SH-SY5Y (cell line): ENCODE measurements at regions not wholly inside any gene's neighbourhood (a gene's known extent, or its start where the extent isn't known, plus 50 kb on each side); places are given as distances from the start of the nearest gene placed in this dataset.

ENCODE experiments used
- GATA2 ChIP-seq: IDR thresholded peaks from 2 replicates; pipeline ENCODE4 v1.6.1; 2011; ENCODE audit warnings: mild to moderate bottlenecking, low read depth, low read length
- GATA3 ChIP-seq: IDR thresholded peaks from 2 replicates; pipeline ENCODE4 v1.6.1; 2011; ENCODE audit warnings: low read depth, mild to moderate bottlenecking, low read length, moderate library complexity

DNA sequence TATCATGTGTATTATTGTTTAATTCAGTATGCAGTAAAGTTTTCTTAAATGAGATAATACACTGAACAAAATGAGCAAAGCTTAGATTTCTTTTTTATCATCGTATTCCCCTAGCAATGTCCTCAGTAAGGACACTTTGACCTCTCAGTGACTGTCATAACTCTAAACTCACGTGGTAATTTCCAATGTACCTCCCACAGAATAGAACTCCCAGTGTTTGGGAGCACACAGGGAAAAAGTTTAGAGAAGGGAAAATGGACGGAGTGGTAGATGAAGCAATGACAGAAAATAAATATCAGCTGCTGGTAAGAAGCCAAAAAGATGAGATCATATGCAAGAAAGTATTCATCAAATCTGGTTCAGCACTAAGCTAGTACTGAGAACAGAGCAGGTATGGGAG is 758.6 kb upstream of the KCND2 start:
- TF ChIP-seq GATA2 (no peak), GATA3 (no peak)

DNA sequence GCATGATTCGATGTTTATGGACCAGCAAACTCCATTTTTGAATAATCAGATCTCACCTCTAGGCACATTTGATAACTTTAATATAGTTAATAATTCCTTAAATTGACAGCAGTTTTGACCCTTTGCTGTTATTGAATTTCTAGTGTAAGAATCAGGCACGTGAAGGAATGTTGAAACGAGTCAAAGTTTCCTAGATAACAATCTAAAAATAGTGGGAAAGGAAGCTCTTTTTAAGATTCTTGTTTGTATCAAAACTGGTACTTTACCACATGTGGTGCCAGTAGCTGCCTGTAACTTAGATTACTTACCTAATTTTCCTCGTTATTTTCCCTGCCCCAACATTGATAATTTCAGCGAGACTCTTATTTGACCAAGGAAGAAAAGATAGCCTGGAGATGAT is 757.8 kb upstream of the KCND2 start:
- no peak for TF ChIP-seq GATA2
- TF ChIP-seq GATA3: no peak

DNA sequence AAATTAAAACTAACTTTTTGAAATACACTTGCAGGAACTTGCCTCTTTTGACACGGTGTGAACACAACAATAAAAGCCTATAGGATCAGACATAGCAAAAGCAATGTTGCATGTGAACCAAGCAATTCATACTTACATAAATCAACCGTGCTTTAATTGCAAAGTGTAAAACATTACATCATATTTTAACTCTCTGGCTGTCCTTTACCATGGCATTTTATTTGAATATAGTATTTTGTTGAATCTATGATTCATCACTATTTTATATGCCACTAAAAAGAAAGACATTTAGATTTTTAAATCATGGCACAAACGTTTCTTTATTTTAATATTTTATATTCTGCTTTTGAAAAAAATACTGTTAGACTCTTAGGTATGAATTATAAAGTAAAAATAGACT is 757.0 kb upstream of the KCND2 start:
- no peak for TF ChIP-seq GATA2
- no peak for TF ChIP-seq GATA3

DNA sequence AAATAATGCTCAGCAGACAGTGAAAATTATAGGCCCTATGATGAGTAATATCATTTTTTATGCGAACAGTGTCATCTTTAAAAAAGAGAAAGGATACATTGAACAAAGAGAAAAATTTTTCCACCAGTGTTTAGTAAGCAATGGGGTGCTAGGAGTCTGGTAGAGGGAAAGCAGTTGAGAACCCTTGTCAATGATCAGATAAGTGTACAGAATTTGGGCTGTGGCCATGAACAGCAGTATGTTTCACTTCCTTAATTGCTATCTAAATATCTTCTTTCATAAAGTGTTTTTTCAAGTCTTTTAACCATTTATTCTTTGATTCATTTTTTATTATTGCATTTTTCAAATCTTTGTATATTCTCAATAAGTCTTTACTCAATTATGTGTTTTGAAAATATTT is 750.7 kb upstream of the KCND2 start:
- no peak for TF ChIP-seq GATA2
- TF ChIP-seq GATA3: no peak

DNA sequence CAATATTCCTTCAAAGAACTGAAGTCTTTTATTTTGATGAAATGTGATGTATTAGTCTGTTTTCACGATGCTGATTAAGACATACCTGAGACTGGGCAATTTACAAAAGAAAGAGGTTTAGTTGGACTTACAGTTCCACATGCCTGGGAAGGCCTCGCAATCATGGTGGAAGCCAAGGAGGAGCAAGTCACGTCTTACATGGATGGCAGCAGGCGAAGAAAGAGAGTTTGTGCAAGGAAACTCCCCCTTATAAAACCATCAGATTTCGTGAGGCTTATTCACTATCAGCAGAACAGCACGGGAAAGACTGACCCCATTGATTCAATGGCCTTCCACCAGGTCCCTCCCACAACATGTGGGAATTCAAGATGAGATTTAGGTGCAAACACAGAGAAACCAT is 750.3 kb upstream of the KCND2 start:
- TF ChIP-seq GATA3 (no peak), GATA2 (no peak)

DNA sequence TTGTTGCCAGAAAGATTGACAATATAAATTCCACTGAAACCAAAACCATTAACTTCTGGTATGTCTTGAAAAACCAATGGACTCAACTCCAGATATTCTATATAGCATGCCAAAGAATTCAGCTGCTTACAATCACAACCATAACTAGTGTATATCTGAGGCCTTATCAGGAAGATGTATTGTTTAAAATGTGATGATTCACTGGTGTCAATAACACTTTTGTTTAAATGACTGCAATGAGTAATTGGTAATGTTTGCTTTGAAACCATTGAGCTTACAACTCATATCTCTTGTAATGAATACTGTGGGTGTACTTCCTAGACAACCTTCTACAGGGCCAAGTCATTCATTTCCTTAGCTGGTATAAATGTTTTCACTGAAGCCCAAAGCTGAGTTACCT is 727.9 kb upstream of the KCND2 start:
- no peak for TF ChIP-seq GATA2
- no peak for TF ChIP-seq GATA3

DNA sequence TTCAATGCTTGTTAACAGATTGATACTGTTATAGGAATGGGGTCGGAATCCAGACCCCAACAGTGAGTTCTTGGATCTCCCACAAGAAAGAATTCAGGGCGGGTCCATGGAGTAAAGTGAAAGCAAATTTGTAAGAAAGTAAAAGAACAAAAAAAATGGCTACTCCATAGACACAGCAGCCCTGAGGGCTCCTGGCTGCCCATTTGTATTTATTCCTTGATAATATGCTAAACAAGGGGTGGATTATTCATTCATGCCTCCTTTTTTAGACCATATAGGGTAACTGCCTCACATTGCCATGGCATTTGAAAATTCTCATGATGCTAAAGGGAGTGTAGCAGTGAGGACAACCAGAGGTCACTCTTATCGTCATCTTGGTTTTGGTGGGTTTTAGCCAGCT is 717.2 kb upstream of the KCND2 start:
- no peak for TF ChIP-seq GATA2
- TF ChIP-seq GATA3: no peak

DNA sequence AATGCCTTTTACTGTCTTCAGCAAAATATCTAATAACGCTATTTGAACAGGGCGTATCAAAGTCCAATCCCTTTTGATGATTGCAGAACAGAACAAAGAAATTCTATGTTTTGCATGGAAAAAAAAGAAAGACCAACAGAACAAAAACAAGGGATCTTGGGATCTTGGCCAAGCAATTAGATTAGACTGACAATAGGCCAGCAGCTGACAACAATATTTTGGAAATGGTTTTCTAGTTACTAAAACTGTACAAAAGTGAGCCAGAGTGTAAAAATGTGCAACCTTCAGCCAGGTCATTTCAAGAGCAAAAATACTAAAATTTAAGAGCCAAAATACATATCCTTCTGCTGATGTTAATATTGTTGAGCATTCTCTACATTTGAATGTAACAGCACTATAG is 716.5 kb upstream of the KCND2 start:
- TF ChIP-seq GATA2: no peak
- TF ChIP-seq GATA3: no peak

DNA sequence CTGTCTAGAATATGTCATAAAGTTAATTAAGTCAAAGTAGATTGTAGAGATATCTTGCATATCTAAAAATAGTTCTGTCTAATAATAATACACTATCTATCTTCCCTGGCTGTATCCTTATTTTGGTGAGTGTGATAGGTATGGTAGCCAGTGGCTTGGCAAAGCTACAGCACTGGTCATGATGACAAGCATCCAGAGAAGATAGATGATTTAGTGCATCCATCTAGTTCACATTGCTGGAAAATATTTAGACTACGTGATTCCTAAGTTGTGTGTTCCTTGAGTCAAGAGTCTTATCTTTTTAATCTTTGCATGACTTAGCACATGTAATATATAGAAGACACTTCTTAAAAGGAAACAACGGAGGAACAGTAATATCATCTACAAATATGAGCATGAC is 711.2 kb upstream of the KCND2 start:
- TF ChIP-seq GATA3 (no peak), GATA2 (no peak)

DNA sequence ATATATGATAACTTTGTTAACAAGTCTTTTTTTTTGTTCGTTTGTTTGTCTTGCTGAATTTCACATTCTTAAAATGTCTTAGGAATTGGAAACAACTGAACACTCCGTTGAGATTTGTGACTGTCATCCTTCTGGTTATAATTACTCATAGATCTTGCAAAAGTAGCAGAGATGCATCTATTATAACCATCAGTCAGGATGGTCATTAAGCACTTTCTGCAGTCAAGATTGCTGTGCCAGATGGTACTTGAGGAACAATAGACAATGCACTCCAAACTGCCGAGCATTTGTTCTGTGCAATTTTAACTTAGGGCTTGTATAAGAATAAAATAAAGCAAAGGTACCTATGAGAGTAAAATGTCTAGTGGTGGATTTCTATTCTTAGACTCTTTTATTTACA is 710.1 kb upstream of the KCND2 start:
- TF ChIP-seq GATA3 (no peak), GATA2 (no peak)

DNA sequence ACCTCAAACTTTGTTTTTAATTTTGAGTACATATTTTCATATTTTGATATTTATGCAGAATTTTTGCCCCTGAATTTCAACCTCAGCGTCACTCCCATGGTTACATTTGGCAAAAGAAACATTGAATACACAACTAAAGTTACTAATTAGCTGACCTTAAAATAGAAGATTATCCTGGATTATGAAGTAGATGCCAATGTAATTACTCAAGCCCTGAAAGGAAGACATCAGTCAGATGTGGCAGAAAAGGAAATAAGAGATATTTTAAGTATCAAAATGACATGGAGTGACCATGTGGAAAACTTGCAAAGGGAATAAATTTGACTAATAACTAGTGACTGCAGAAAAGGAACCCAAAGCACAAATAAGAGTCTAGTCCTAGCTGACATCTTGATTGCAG is 701.3 kb upstream of the KCND2 start:
- TF ChIP-seq GATA2 (no peak), GATA3 (no peak)

DNA sequence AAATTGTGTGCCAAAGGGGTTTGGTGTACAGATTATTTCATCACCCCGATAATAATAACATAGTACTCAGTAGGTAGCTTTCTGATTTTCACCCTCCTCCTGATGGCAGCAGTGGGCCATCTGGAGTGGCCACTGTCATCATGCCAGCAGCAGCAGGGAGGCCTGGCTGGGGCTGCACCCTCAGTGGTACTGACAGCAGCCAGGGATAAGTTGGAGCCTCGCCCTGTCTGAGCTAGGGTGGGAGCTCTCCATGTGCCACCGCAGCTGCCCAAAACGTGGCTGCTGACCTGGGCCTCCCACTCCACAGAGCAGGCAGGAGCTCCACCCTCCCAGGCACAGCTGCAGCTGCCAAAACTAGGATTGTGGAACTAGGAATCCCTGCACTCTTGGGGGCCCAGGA is 700.8 kb upstream of the KCND2 start:
- TF ChIP-seq GATA3 (no peak), GATA2 (no peak)

DNA sequence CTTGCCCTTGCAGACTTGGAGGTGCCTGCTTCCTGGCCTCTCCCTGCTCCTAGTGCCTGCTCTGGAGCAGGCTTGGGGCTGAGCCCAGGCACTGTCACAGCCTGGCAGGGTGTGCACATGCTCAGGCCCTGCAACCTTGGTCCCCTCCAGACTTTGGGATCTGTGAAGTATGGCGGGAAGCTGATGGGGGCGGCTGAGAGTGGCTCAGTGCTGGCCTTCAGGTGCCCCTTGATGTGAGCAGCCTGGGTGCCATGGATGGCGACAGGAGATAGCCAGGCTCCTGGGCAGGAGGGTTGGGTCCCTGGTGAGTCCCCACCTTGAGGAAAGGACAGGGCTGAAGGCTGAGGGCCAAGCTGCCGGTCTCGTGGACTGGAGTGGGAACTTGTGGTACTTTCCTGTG is 700.4 kb upstream of the KCND2 start:
- TF ChIP-seq GATA3: no peak
- no peak for TF ChIP-seq GATA2

DNA sequence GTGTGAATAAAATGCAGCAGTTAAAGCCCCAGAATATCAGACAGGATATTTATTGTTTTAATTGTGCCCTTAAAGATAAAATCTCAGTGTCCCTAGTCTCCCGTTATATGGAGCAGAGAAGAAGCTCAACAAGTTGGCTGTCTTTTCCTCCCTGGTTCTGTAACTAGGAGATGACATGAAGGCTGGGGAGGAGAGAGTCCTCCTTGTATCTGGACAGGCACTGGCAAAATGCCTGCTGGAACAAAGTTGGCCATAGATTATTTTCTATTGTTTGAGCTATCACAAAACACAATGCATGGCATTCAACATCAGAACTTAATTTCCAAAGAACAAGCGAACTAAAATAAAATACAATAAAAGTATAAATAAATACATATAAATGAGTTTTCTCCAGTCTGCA is 694.9 kb upstream of the KCND2 start:
- TF ChIP-seq GATA3 (no peak), GATA2 (no peak)

DNA sequence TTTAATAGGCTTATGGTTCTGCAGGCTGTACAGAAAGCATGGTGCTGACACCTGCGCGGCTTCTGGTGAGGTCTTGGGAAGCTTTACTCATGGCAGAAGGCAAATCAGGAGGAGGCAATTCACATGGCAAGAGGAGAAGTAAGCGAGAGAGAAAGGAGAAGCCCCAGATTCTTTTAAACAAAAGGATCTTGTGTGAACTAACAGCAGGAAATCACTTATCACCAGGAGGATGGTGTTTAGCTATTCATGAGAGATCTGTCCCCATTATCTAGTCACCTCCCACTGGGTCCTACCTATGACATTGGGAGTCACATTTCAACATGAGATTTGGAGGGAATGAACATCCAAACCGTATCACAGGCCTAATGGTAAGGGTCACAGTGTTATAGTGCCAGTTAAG is 678.0 kb upstream of the KCND2 start:
- TF ChIP-seq GATA3 (no peak), GATA2 (no peak)

DNA sequence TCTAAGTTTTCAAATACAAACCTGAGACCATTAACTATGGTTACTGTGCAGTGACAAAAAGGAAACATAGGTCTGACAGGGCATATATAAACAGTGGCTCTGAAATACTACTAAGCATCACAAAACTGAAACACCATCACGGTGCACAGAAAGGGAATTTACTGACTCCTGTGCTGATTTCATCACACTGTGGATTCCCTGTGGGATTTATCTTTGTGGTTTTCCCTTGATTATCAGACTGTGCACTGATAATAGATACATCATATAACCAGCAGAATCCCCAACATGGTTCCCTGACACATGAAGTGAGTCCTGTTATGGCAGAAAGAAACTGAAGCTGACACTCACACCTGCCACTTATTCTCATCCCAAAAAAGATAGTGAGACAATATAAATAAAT is 676.3 kb upstream of the KCND2 start:
- TF ChIP-seq GATA3 (no peak), GATA2 (no peak)

DNA sequence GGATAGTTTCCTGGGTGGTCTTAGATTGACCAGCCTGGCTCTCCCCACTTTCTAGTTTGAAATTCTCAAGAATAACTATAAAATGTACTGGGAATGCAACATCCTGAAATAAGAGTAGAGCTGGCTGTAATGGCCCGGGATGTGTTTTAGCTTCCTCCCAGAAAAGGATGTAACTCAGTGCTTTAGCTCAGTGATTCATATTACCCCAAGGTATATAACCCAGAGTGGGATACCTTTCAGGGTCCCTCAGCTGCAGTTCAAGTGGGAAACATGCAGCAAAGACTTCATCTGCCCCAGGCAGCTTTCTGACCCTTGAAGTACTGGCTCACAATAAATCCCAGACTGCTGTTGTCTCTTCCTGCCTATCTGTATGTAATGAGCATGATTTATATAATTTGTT is 666.7 kb upstream of the KCND2 start:
- TF ChIP-seq GATA3: no peak
- no peak for TF ChIP-seq GATA2

DNA sequence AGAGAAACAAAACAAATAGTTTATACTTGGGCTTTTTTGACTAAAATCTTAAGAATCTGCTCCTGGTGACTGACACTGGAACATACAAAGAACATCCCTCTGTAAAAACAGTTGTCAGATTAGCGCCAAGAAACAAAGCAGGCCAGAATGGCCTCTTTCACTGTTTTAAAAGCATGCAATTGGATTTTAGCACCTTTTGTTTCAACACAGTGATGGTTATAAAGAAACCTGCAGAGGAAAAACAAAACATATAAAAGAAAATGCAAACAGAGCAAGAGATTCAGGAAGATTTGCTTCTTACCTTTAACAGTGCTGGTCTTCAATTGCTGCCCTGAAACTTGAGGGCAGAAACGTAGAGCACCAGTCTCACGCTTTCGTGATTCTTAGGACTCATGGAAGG is 652.2 kb upstream of the KCND2 start:
- no peak for TF ChIP-seq GATA3
- TF ChIP-seq GATA2: no peak

DNA sequence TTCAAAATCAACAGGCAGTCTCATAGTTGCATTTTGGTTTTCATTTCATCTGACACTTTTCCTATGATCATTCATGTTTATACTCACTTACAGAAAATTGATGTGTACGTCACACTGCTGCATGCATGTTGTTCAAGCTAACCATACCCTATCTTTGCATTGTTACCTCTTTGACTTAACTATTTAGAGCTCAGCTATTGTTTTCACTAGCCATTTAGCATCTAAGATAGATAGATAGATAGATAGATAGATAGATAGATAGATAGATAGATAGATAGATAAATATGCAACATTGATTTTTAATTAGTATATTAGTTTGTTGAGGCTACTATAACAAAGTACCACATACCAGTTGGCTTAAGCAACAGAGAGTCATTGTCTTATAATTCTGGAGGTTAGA is 649.5 kb upstream of the KCND2 start:
- no peak for TF ChIP-seq GATA3
- TF ChIP-seq GATA2: no peak
